Activated CD8-positive, alpha-beta T cell treated with anti-CD3 and anti-CD28 coated beads for 36 hours (primary cell): ENCODE measurements at regions not wholly inside any gene's neighbourhood (a gene's known extent, or its start where the extent isn't known, plus 50 kb on each side); places are given as distances from the start of the nearest gene placed in this dataset.

Source experiments
- ATAC-seq: fragments of 200-7000 bp; cut with Tn5 transposase; one replicate; pipeline ENCODE4 v1.10.0; 2021; ENCODE audit warnings: mild to moderate bottlenecking, moderate library complexity
- CTCF ChIA-PET: fragments of 350-600 bp; sonication (Branson Sonifier 250); formaldehyde crosslinking; loops from one replicate; lab custom pipeline; 2021; ENCODE audit warnings: antibody characterized with exemption; lab: Charles Lee
- POLR2A ChIA-PET: fragments of 350-600 bp; sonication (Branson Sonifier 250); formaldehyde crosslinking; loops from one replicate; lab custom pipeline; 2021; ENCODE audit warnings: antibody characterized with exemption; lab: Charles Lee
- DNase-seq: peaks from one replicate; pipeline ENCODE4 v3.0.0-alpha.2; 2020
- H3K27ac Mint-ChIP-seq: one replicate; pipeline ENCODE4 v1.8.0; 2021; ENCODE audit warnings: mild to moderate bottlenecking, mixed read lengths
- H3K27me3 Mint-ChIP-seq: one replicate; pipeline ENCODE4 v1.8.0; 2021; ENCODE audit warnings: mixed read lengths
- H3K36me3 Mint-ChIP-seq: one replicate; pipeline ENCODE4 v1.8.0; 2021; ENCODE audit warnings: low read depth, mixed read lengths
- H3K4me1 Mint-ChIP-seq: one replicate; pipeline ENCODE4 v1.8.0; 2021; ENCODE audit warnings: low read depth, mixed read lengths
- H3K4me3 Mint-ChIP-seq: one replicate; pipeline ENCODE4 v1.8.0; 2021; ENCODE audit warnings: mild to moderate bottlenecking, moderate library complexity, mixed read lengths
- H3K9me3 Mint-ChIP-seq: one replicate; pipeline ENCODE4 v1.8.0; 2021; ENCODE audit warnings: mixed read lengths
- intact Hi-C: fragments of 100-400 bp; cut with micrococcal nuclease; formaldehyde crosslinking; loops from one replicate; pipeline ENCODE4 v1.10.0; 2022
- TF ChIP-seq, protein P1 (sequence below): fragments of 200-600 bp; IDR thresholded peaks from one replicate; pipeline ENCODE4 v1.8.0; 2022; ENCODE audit warnings: antibody characterized with exemption, mild to moderate bottlenecking

DNA sequence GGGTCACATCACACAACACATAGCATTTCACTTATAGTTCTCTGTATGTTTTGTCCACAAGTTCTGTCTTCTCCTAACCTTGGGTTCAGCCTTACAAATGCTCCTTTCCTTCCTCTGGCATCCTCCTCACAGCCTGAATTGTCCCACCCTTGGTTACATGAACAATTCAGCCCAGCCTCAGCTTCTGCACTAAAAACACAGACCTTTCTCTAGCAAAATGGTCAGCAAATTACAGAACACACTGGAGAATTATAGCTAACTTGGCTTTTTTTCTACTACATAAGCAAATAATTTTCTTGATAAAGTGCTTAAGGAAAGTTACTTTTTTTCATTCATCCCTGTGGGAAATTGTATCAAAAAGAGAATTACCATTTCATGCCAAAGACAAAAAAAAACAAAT lies 94.8 kb upstream of the COL5A2 start:
- H3K36me3 Mint-ChIP-seq: peaks cover 7% of the 10 kb centered on the region
- H3K4me1 Mint-ChIP-seq: no peaks in the 10 kb centered on the region
- POLR2A ChIA-PET: no interaction called here
- H3K27me3 Mint-ChIP-seq: no peaks in the 10 kb centered on the region
- no peak for ATAC-seq
- DNase-seq: no peak
- TF ChIP-seq, protein P1, sequence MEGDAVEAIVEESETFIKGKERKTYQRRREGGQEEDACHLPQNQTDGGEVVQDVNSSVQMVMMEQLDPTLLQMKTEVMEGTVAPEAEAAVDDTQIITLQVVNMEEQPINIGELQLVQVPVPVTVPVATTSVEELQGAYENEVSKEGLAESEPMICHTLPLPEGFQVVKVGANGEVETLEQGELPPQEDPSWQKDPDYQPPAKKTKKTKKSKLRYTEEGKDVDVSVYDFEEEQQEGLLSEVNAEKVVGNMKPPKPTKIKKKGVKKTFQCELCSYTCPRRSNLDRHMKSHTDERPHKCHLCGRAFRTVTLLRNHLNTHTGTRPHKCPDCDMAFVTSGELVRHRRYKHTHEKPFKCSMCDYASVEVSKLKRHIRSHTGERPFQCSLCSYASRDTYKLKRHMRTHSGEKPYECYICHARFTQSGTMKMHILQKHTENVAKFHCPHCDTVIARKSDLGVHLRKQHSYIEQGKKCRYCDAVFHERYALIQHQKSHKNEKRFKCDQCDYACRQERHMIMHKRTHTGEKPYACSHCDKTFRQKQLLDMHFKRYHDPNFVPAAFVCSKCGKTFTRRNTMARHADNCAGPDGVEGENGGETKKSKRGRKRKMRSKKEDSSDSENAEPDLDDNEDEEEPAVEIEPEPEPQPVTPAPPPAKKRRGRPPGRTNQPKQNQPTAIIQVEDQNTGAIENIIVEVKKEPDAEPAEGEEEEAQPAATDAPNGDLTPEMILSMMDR: no peak
- intact Hi-C loops: no loop called here
- CTCF ChIA-PET: no interaction called here
- peaks cover 7% of the 10 kb centered on the region for H3K9me3 Mint-ChIP-seq
- H3K4me3 Mint-ChIP-seq: no peak overlapping the region
- H3K27ac Mint-ChIP-seq: no peak overlapping the region

DNA sequence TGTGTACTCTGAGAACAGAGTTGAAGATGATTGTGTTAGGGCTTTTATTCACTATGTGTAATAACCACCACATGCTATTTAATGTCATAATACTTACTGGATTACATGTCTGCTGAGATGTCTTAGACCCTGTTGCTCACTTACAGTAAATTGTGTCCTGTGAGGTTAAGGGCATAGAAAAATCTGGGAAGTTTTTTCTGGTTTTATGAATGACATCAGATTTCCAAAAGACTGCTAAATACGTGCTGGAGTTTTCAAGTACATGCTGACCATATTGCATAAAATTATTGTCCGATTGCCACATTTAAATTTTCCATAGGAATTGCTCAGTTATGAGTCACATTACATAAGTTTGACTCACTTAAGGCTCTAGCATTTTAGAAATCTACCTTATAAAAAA lies 96.7 kb upstream of the COL5A2 start:
- no peaks in the 10 kb centered on the region for H3K4me1 Mint-ChIP-seq
- no peak overlapping the region for H3K27ac Mint-ChIP-seq
- peaks cover 4% of the 10 kb centered on the region for H3K9me3 Mint-ChIP-seq
- ChIA-PET POLR2A (no interaction called here), CTCF (no interaction called here)
- H3K4me3 Mint-ChIP-seq: no peak overlapping the region
- intact Hi-C loops: no loop called here
- no peaks in the 10 kb centered on the region for H3K27me3 Mint-ChIP-seq
- H3K36me3 Mint-ChIP-seq: peaks cover 4% of the 10 kb centered on the region
- TF ChIP-seq, protein P1: no peak
- ATAC-seq: no peak
- no peak for DNase-seq

DNA sequence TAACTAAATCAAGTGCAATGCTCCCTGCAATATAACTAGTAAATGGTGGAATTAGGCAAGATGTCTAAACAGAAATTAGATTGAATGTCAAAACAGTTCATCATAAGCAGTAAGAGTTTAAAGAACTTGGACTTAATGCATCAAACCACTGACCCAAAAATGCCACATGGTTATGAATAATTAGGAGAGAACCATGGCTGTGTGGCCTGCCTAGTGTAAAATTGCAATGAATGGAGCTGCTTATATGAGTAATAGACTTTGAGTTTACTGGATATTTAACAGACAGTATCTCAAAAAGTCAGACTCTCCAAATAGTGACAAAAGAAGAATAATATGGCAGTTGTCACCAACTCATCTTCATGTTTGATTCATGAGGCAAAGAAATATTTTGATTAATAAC lies 101.6 kb upstream of the COL5A2 start:
- Mint-ChIP-seq H3K4me3 (no peak overlapping the region), H3K4me1 (peaks cover 25% of the 10 kb centered on the region), H3K36me3 (peaks cover 2% of the 10 kb centered on the region), H3K27me3 (no peaks in the 10 kb centered on the region), H3K27ac (no peak overlapping the region), H3K9me3 (no peaks in the 10 kb centered on the region)
- ChIA-PET POLR2A (no interaction called here), CTCF (no interaction called here)
- intact Hi-C loops: no loop called here
- TF ChIP-seq, protein P1: no peak
- DNase-seq (no peak), ATAC-seq (no peak)

DNA sequence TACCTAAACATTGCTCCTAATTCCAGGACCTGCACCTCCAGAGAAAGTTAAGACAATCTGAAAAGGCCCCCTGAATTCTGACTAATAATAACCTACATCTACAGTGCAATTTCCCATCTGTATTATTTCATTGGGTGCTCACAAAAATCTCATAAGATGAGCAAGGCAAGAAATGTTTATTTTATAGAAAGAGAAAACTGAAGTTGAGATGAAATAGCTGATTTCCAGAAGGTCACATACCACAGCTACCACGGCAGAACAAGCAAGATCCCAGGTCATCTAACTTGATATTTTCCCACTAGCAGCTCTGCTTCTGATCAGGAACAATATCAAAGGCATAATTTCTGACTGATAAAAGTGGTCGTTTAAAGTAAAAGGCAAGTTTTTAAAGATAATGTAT lies 105.8 kb upstream of the COL5A2 start:
- TF ChIP-seq, protein P1: no peak
- peaks cover 46% of the 10 kb centered on the region for H3K4me1 Mint-ChIP-seq
- no peak overlapping the region for H3K4me3 Mint-ChIP-seq
- DNase-seq (no peak), ATAC-seq (no peak)
- intact Hi-C loops: loop anchor here (5.0 kb wide), 3 partner anchors 127 to 168 kb away; no protein-coding TSS in a partner anchor
- H3K27me3 Mint-ChIP-seq: no peaks in the 10 kb centered on the region
- ChIA-PET CTCF (interaction anchor here (1.3 to 3.7 kb wide), 2 partner anchors 142 to 155 kb away, joined by 3 to 35 read pairs; no protein-coding TSS in a partner anchor), POLR2A (no interaction called here)
- peaks cover 10% of the 10 kb centered on the region for H3K36me3 Mint-ChIP-seq
- H3K27ac Mint-ChIP-seq: peak overlapping the region; percentile 90
- peaks cover 6% of the 10 kb centered on the region for H3K9me3 Mint-ChIP-seq

DNA sequence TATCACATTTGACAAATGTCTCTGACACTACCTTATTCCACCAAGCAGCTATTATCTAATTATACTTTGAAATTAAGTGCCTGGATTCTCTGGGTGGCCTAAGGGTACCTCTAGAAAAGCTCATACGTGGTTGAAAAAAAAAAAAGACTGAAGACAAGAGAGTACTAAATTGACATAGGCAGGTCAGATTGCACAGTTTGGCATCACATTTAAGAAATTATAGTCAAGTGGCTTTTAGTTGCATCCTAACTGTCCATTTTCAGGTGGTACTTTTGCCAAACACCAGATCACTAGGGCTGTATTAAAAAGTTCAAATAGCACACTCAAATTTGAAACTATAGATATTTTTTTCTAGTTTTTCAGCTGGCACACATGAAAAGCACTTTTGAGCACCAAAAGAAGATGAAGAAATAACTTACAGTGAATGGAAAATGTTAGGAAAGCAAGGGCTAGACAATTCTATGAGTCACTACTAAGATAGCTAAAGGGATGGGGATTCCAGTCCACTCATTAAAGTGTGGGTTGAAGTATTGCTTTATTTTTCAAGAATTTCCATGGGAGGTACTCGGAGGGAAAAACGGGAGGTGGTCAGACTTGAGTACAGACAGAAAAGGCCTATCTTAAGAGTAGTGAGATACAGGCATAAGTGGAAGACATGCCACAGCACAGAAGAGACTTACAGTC lies 106.5 kb upstream of the COL5A2 start:
- Mint-ChIP-seq H3K27me3 (no peaks in the 10 kb centered on the region), H3K27ac (peak overlapping the region; percentile 90), H3K9me3 (peaks cover 7% of the 10 kb centered on the region), H3K36me3 (peaks cover 14% of the 10 kb centered on the region), H3K4me3 (no peak overlapping the region), H3K4me1 (peaks cover 49% of the 10 kb centered on the region)
- DNase-seq (no peak), ATAC-seq (peak; percentile 31)
- intact Hi-C loops: loop anchor here (5.0 kb wide), 3 partner anchors 126 to 169 kb away; no protein-coding TSS in a partner anchor
- POLR2A ChIA-PET: no interaction called here
- CTCF ChIA-PET: interaction anchor here (1.3 to 3.7 kb wide), 2 partner anchors 143 to 156 kb away, joined by 3 to 35 read pairs; no protein-coding TSS in a partner anchor
- TF ChIP-seq, protein P1: no peak
